ENCODE measurements at regions not wholly inside any gene's neighbourhood (a gene's known extent, or its start where the extent isn't known, plus 50 kb on each side); places are given as distances from the start of the nearest gene placed in this dataset.

- H3K27ac ChIP-seq (ENCODE audit: extremely low read depth, low read depth, low read length): no peak overlapping the region
- POLR2A ChIA-PET: no interaction called here
- H3K36me3 ChIP-seq (ENCODE audit: control insufficient read depth in 2 of 2, insufficient read depth in 1 of 2, low read length in 2 of 2): peaks cover 0 to 12% of the 10 kb centered on the region in 2 experiments; a peak in 1 of 3 replicates
- H3K4me3 ChIP-seq (ENCODE audit: low read depth, low read length): no peak overlapping the region
- TF ChIP-seq TCF7L2 (IDR thresholded peaks at IDR 0.05; ENCODE audit: borderline replicate concordance, low read depth, low read length) (no peak), INSM2 (tag by site-specific recombination; IDR thresholded peaks at IDR 0.05) (no peak), ZNF148 (tag by site-specific recombination; IDR thresholded peaks at IDR 0.05; ENCODE audit: borderline replicate concordance) (no peak)
- CTCF ChIA-PET: interaction anchor here (0.5 kb wide), 1 partner anchor 298 kb away, joined by 4 read pairs; no protein-coding TSS in a partner anchor
- H3K9me3 ChIP-seq (ENCODE audit: control insufficient read depth, insufficient read depth, low read depth, low read length): no peaks in the 10 kb centered on the region
- H3K4me1 ChIP-seq (ENCODE audit: control insufficient read depth, insufficient read depth, low read length): no peaks in the 10 kb centered on the region; the same call in 1 of the 2 replicates
These were observed 145.7 kb downstream of the KLF12 start for GRCh38 chr13:73988461-73988860.

- POLR2A ChIA-PET: no interaction called here
These were observed 146.6 kb downstream of the KLF12 start for GRCh38 chr13:73987618-73988017.

More at GRCh38 chr13:73987618-73988017, 146.6 kb downstream of the KLF12 start:
- no peaks in the 10 kb centered on the region; the same call in 1 of the 2 replicates for H3K4me1 ChIP-seq (ENCODE audit: control insufficient read depth, insufficient read depth, low read length)
- no peaks in the 10 kb centered on the region for H3K9me3 ChIP-seq (ENCODE audit: control insufficient read depth, insufficient read depth, low read depth, low read length)
- CTCF ChIA-PET: no interaction called here
- TF ChIP-seq EGR2 (tag by site-specific recombination; IDR thresholded peaks at IDR 0.05; ENCODE audit: low read depth) (peak; percentile 78), ZFHX2 (tag by site-specific recombination; conservative IDR thresholded peaks at IDR 0.05) (peak; percentile 69), PRDM1 (tag by site-specific recombination; IDR thresholded peaks at IDR 0.05) (peak; percentile 96), ZNF398 (tag by site-specific recombination; IDR thresholded peaks at IDR 0.05) (peak; percentile 48), ZNF280C (tag by site-specific recombination; IDR thresholded peaks at IDR 0.05) (no peak), ZNF324 (tag by site-specific recombination; IDR thresholded peaks at IDR 0.05) (no peak)
- TF ChIP-seq, protein P1, sequence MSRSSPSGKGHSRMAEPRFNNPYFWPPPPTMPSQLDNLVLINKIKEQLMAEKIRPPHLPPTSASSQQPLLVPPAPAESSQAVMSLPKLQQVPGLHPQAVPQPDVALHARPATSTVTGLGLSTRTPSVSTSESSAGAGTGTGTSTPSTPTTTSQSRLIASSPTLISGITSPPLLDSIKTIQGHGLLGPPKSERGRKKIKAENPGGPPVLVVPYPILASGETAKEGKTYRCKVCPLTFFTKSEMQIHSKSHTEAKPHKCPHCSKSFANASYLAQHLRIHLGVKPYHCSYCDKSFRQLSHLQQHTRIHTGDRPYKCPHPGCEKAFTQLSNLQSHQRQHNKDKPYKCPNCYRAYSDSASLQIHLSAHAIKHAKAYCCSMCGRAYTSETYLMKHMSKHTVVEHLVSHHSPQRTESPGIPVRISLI (tag by site-specific recombination; IDR thresholded peaks at IDR 0.05): no peak
- no peak overlapping the region for H3K4me3 ChIP-seq (ENCODE audit: low read depth, low read length)
- H3K27ac ChIP-seq (ENCODE audit: extremely low read depth, low read depth, low read length): no peak overlapping the region
- H3K36me3 ChIP-seq (ENCODE audit: control insufficient read depth in 2 of 2, insufficient read depth in 1 of 2, low read length in 2 of 2): peaks cover 0 to 12% of the 10 kb centered on the region in 2 experiments; a peak in 1 of 3 replicates

Measured in HEK293 (cell line).